K562 (cell line): ENCODE measurements at regions not wholly inside any gene's neighbourhood (a gene's known extent, or its start where the extent isn't known, plus 50 kb on each side); places are given as distances from the start of the nearest gene placed in this dataset.

ENCODE experiments used
- ATAC-seq: fragments of 200-7000 bp; cut with Tn5 transposase; 3 replicates; pipeline ENCODE4 v1.9.1; 2020; ENCODE audit warnings: moderate library complexity
- BruUV-seq: library from RNA; stranded (reverse); fragments of 400-500 nt; replicated peaks from 2 replicates; lab custom pipeline; 2021; lab: Mats Ljungman, UMichigan
- CTCF ChIA-PET: fragments of 300-600 bp; formaldehyde crosslinking; extraction: SDS; loops from one replicate; lab custom pipeline; 2021; ENCODE audit warnings: low intra/inter-chr PET ratio; lab: Yijun Ruan, JAX
- POLR2A ChIA-PET: fragments of 300-600, 350-650 bp; sonication (Branson Sonifier 250); formaldehyde crosslinking; extraction: SDS; loops from one replicate; lab custom pipeline; 2021; ENCODE audit warnings: antibody characterized with exemption, inconsistent platforms; lab: Yijun Ruan, JAX
- DNase-seq, 4 experiments: peaks; one replicate each; pipeline versions ENCODE4 v3.0.0 to v3.0.0-alpha.2; 2011 to 2018; ENCODE audit warnings: low spot score in 3 of 4, mixed read lengths in 3 of 4; ENCODE audit errors: extremely low read depth in 1 of 4
- FAIRE-seq: peaks from 2 replicates; lab custom pipeline; 2011; peaks lifted over from hg19 to GRCh38; lab: Jason Lieb, UNC
- H2AFZ ChIP-seq: 2 replicates; pipeline ENCODE4 v1.6.0; 2011; ENCODE audit warnings: low read depth, low read length, control low read depth, inconsistent platforms
- H3K27ac ChIP-seq: fragments of 200-600 bp; 3 replicates; pipeline ENCODE4 v1.8.0; 2011; ENCODE audit warnings: low read depth, mild to moderate bottlenecking, control low read depth, inconsistent platforms, low read length, moderate library complexity, mixed read lengths; ENCODE audit errors: extremely low read depth
- H3K27me3 ChIP-seq, 2 experiments: fragments of 300-600 bp in 1 of 2; 2 replicates in 1 of 2; 3 replicates in 1 of 2; pipeline versions ENCODE4 v1.6.0 to v1.8.0; 2011; ENCODE audit warnings: inconsistent platforms in 2 of 2, low read length in 2 of 2, mild to moderate bottlenecking in 1 of 2, mixed read lengths in 1 of 2, moderate library complexity in 1 of 2; ENCODE audit not compliant: control insufficient read depth in 2 of 2, insufficient read depth in 2 of 2
- H3K36me3 ChIP-seq: fragments of 300-600 bp; 3 replicates; pipeline ENCODE4 v1.8.0; 2011; ENCODE audit warnings: mild to moderate bottlenecking, low read length, inconsistent platforms; ENCODE audit not compliant: control insufficient read depth, insufficient read depth
- H3K4me1 ChIP-seq, 2 experiments: fragments of 200-600 bp in 1 of 2; replicated peaks in 1 of 2; 2 replicates in 1 of 2; 3 replicates in 1 of 2; pipeline versions ENCODE4 v1.5.1 to v1.8.0; 2011; ENCODE audit warnings: inconsistent platforms in 2 of 2, low read length in 2 of 2, mild to moderate bottlenecking in 1 of 2, mixed read lengths in 1 of 2, moderate library complexity in 1 of 2; ENCODE audit not compliant: control insufficient read depth in 2 of 2, insufficient read depth in 2 of 2
- H3K4me2 ChIP-seq: 2 replicates; pipeline ENCODE4 v1.6.1; 2011; ENCODE audit warnings: low read length, control low read depth, inconsistent platforms, mixed read lengths; ENCODE audit not compliant: insufficient read depth
- H3K4me3 ChIP-seq: fragments of 200-600 bp; sonication (generic), shearing (Covaris generic); 2 replicates; pipeline ENCODE4 v1.5.1; 2016; ENCODE audit warnings: control low read depth, inconsistent platforms
- H3K79me2 ChIP-seq: fragments of 200-600 bp; 3 replicates; pipeline ENCODE4 v1.8.0; 2011; ENCODE audit warnings: low read length, inconsistent platforms; ENCODE audit not compliant: control insufficient read depth, insufficient read depth
- H3K9ac ChIP-seq, 2 experiments: 2 replicates each; pipeline versions ENCODE4 v1.6.0 to v1.6.1; 2011; ENCODE audit warnings: low read depth in 2 of 2, low read length in 2 of 2, control low read depth in 1 of 2, inconsistent platforms in 1 of 2, mild to moderate bottlenecking in 1 of 2, mixed read lengths in 1 of 2; ENCODE audit not compliant: insufficient read depth in 1 of 2
- H3K9me1 ChIP-seq: one replicate; pipeline ENCODE4 v1.6.0; 2011; ENCODE audit warnings: inconsistent platforms, mild to moderate bottlenecking, low read length, moderate library complexity; ENCODE audit not compliant: control insufficient read depth, insufficient read depth
- H3K9me3 ChIP-seq: replicated peaks from 2 replicates; pipeline ENCODE4 v1.5.1; 2011; ENCODE audit warnings: low read depth, low read length, inconsistent platforms; ENCODE audit not compliant: control insufficient read depth, insufficient read depth
- H4K20me1 ChIP-seq: replicated peaks from 2 replicates; pipeline ENCODE4 v1.6.1; 2011; ENCODE audit warnings: low read length, inconsistent platforms, mixed read lengths; ENCODE audit not compliant: control insufficient read depth, insufficient read depth
- CBFA2T3 ChIP-seq: fragments of 450-650 bp; IDR thresholded peaks from 2 replicates; pipeline ENCODE4 v1.6.1; 2017
- CXXC5 ChIP-seq: fragments of 250-450 bp; sonication (Bioruptor Pico); IDR thresholded peaks from 2 replicates; pipeline ENCODE4 v1.8.0; 2022; ENCODE audit warnings: inconsistent platforms, mild to moderate bottlenecking, moderate library complexity
- KAT2B ChIP-seq: IDR thresholded peaks from one replicate; pipeline ENCODE4 v1.6.1; 2012; ENCODE audit warnings: low read depth, mild to moderate bottlenecking, control low read depth, inconsistent platforms, low read length, moderate library complexity
- POLR2A ChIP-seq: fragments of 450-650 bp; conservative IDR thresholded peaks from 2 replicates; pipeline ENCODE4 v1.6.1; 2016
- SMAD3 ChIP-seq: fragments of 450-650 bp; formaldehyde crosslinking; conservative IDR thresholded peaks from 2 replicates; pipeline ENCODE4 v1.4.0; 2020; ENCODE audit warnings: mild to moderate bottlenecking
- ZC3H4 ChIP-seq: sonication (generic); formaldehyde crosslinking; IDR thresholded peaks from 2 replicates; pipeline ENCODE4 v1.9.0; 2021; ENCODE audit warnings: missing genetic modification reagents, borderline replicate concordance
- ZNF121 ChIP-seq: sonication (generic); formaldehyde crosslinking; conservative IDR thresholded peaks from 2 replicates; pipeline ENCODE4 v1.8.0; 2022; ENCODE audit warnings: missing genetic modification reagents
- ZNF140 ChIP-seq: fragments of 250-450 bp; sonication (Bioruptor Pico); IDR thresholded peaks from 2 replicates; pipeline ENCODE4 v1.8.0; 2021; ENCODE audit warnings: moderate library complexity, mild to moderate bottlenecking, inconsistent platforms
- ZNF197 ChIP-seq: fragments of 200-800 bp; sonication (Bioruptor generic); IDR thresholded peaks from 2 replicates; pipeline ENCODE4 v1.6.1; 2016; ENCODE audit warnings: low read depth, missing genetic modification characterization, missing compliant biosample characterization
- WGBS: fragments of 100-300 bp; shearing (Covaris generic); methylation state at CpG from one replicate; pipeline ENCODE4 v1.1.6; 2016; ENCODE audit warnings: low coverage, mixed read lengths; ENCODE audit not compliant: insufficient coverage; ENCODE audit errors: missing lambda C conversion rate; 5-methylcytosine and 5-hydroxymethylcytosine counted together
- in situ Hi-C: fragments of 300-500 bp; cut with MboI; formaldehyde crosslinking; loops from 4 replicates; pipeline ENCODE4 v1.15.0; 2018; ENCODE audit warnings: inconsistent platforms, mixed read lengths
- intact Hi-C: fragments of 100-400 bp; cut with micrococcal nuclease; formaldehyde crosslinking; loops from 2 replicates; pipeline ENCODE4 v1.14.2; 2022
- TF ChIP-seq, protein P1 (sequence below): sonication (generic); formaldehyde crosslinking; IDR thresholded peaks from 2 replicates; pipeline ENCODE4 v1.8.0; 2022; ENCODE audit warnings: mild to moderate bottlenecking, missing genetic modification reagents, borderline replicate concordance

DNA sequence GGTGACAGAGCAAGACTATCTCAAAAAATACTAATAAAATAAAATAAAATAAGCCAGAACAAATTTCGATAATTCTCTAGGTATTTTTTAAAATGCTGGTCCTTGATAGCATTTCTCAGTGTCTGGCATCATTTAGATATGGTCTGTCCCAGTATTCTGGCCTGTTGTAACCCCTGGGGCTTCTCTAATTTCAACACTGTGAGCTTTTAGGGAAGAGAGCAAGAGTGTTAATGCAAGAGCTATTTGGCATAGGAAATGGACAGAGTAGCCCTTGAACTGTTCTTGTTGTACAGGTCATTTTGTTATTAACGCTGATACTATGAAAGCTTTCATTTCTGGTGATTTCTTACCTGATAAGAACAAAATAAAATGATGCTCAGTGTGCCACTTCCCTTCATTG, 112.2 kb upstream of the ZNF608 start (continued):
- TF ChIP-seq, protein P1, sequence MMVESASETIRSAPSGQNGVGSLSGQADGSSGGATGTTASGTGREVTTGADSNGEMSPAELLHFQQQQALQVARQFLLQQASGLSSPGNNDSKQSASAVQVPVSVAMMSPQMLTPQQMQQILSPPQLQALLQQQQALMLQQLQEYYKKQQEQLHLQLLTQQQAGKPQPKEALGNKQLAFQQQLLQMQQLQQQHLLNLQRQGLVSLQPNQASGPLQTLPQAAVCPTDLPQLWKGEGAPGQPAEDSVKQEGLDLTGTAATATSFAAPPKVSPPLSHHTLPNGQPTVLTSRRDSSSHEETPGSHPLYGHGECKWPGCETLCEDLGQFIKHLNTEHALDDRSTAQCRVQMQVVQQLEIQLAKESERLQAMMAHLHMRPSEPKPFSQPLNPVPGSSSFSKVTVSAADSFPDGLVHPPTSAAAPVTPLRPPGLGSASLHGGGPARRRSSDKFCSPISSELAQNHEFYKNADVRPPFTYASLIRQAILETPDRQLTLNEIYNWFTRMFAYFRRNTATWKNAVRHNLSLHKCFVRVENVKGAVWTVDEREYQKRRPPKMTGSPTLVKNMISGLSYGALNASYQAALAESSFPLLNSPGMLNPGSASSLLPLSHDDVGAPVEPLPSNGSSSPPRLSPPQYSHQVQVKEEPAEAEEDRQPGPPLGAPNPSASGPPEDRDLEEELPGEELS: no peak
- TF ChIP-seq CBFA2T3 (no peak), CXXC5 (CRISPR knock-in tag) (no peak), ZC3H4 (CRISPR knock-in tag) (no peak), ZNF140 (CRISPR knock-in tag) (no peak), POLR2A (no peak), SMAD3 (no peak), KAT2B (no peak), ZNF121 (CRISPR knock-in tag) (no peak)

DNA sequence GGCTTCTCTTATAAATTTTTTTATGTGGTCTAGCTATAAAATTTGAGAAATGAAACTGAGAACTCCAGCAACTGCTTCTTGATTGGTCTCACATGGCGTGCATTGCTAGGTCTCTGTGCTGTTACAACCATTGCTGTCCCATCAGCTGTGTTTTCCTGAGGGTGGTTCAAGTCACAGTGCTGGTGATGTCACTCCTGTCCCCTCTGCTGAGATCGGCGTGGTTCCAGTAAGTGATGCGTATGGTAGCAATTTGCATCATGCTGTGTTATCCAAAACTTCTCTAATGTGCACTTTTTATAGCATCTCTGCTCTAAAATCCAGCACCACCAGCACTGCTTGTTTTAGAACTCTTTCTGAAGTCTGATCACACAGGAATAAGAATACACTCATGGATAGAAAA, 112.6 kb upstream of the ZNF608 start:
- no peaks in the 10 kb centered on the region for H3K4me1 ChIP-seq
- in situ Hi-C loops: no loop called here
- H3K27me3 ChIP-seq: no peaks in the 10 kb centered on the region
- H3K9me1 ChIP-seq: no peaks in the 10 kb centered on the region
- TF ChIP-seq ZNF197 (CRISPR knock-in tag): no peak
- TF ChIP-seq, all 486 proteins: peak for 0
- intact Hi-C loops: no loop called here
- BruUV-seq: no TSS peak
- H2AFZ ChIP-seq: no peak overlapping the region
- no peaks in the 10 kb centered on the region for H4K20me1 ChIP-seq
- 51% methylated on average over 4 of the region's 4 CpGs for WGBS
- DNase-seq (no peak), ATAC-seq (no peak), FAIRE-seq (no peak)
- H3K9ac ChIP-seq: no peak overlapping the region
- ChIA-PET CTCF (no interaction called here), POLR2A (interaction anchor here (0.6 kb wide), 1 partner anchor 525 kb away, joined by 3 read pairs; no protein-coding TSS in a partner anchor)
- H3K4me2 ChIP-seq: no peak overlapping the region
- no peaks in the 10 kb centered on the region for H3K9me3 ChIP-seq
- H3K4me3 ChIP-seq: no peak overlapping the region
- no peak overlapping the region for H3K27ac ChIP-seq
- H3K36me3 ChIP-seq: no peaks in the 10 kb centered on the region
- no peaks in the 10 kb centered on the region for H3K79me2 ChIP-seq
